Cardiac muscle cell (in vitro differentiated cells and primary cell): ENCODE measurements at regions not wholly inside any gene's neighbourhood (a gene's known extent, or its start where the extent isn't known, plus 50 kb on each side); places are given as distances from the start of the nearest gene placed in this dataset.

Experiments
- DNase-seq, 2 donors: peaks; one replicate each; pipeline versions ENCODE4 v3.0.0 to v3.0.0-alpha.2; 2010 to 2017; ENCODE audit warnings: low read depth in 1 of 2, low spot score in 1 of 2
- H3K27ac ChIP-seq: fragments of 200-600 bp; sonication (generic); 2 replicates; pipeline ENCODE4 v1.5.1; 2016
- H3K27me3 ChIP-seq: fragments of 200-600 bp; sonication (generic); 2 replicates; pipeline ENCODE4 v1.6.0; 2016; ENCODE audit warnings: control low read depth
- H3K36me3 ChIP-seq: fragments of 200-600 bp; sonication (generic); 2 replicates; pipeline ENCODE4 v1.5.1; 2016; ENCODE audit warnings: control low read depth
- H3K4me1 ChIP-seq: fragments of 200-600 bp; sonication (generic); 2 replicates; pipeline ENCODE4 v1.8.1; 2017; ENCODE audit warnings: low read depth, mild to moderate bottlenecking, mixed run types
- H3K4me3 ChIP-seq: fragments of 200-600 bp; sonication (generic); 2 replicates; pipeline ENCODE4 v1.5.1; 2016; ENCODE audit warnings: mild to moderate bottlenecking
- H3K9me3 ChIP-seq: fragments of 200-600 bp; sonication (generic); 2 replicates; pipeline ENCODE4 v1.5.1; 2017; ENCODE audit warnings: low read depth, mild to moderate bottlenecking, control low read depth
- CTCF ChIP-seq: IDR thresholded peaks from 2 replicates; pipeline ENCODE4 v1.5.1; 2012; ENCODE audit warnings: low read depth, mild to moderate bottlenecking, low read length

- no peak overlapping the region for H3K4me3 ChIP-seq
- no peaks in the 10 kb centered on the region for H3K9me3 ChIP-seq
- no peak overlapping the region for H3K27ac ChIP-seq
- TF ChIP-seq CTCF = no peak
- no peak for DNase-seq
- no peaks in the 10 kb centered on the region for H3K27me3 ChIP-seq
- H3K36me3 ChIP-seq = no peaks in the 10 kb centered on the region
- H3K4me1 ChIP-seq = no peaks in the 10 kb centered on the region
Measured at GRCh38 chr2:103512442-103512841, 750.6 kb downstream of the TMEM182 start.

GRCh38 chr2:103520547-103520946 is 758.7 kb downstream of the TMEM182 start:
- H3K27ac ChIP-seq = no peak overlapping the region
- DNase-seq = no peak
- H3K9me3 ChIP-seq = no peaks in the 10 kb centered on the region
- H3K4me1 ChIP-seq = no peaks in the 10 kb centered on the region
- H3K4me3 ChIP-seq = no peak overlapping the region
- no peak for TF ChIP-seq CTCF
- H3K27me3 ChIP-seq = no peaks in the 10 kb centered on the region
- H3K36me3 ChIP-seq = no peaks in the 10 kb centered on the region

- TF ChIP-seq CTCF = no peak
Measured at GRCh38 chr2:103525756-103526155, 763.9 kb downstream of the TMEM182 start.

GRCh38 chr2:103526757-103527156 is 764.9 kb downstream of the TMEM182 start:
- Histone ChIP-seq H3K4me3 (no peak overlapping the region), H3K27me3 (no peaks in the 10 kb centered on the region), H3K4me1 (no peaks in the 10 kb centered on the region), H3K9me3 (no peaks in the 10 kb centered on the region), H3K27ac (no peak overlapping the region), H3K36me3 (no peaks in the 10 kb centered on the region)
- TF ChIP-seq CTCF = no peak
- no peak for DNase-seq

More at GRCh38 chr2:103525756-103526155, 763.9 kb downstream of the TMEM182 start:
- Histone ChIP-seq H3K27ac (no peak overlapping the region), H3K9me3 (no peaks in the 10 kb centered on the region), H3K36me3 (no peaks in the 10 kb centered on the region), H3K27me3 (no peaks in the 10 kb centered on the region), H3K4me1 (no peaks in the 10 kb centered on the region), H3K4me3 (no peak overlapping the region)
- DNase-seq = no peak

GRCh38 chr2:103527278-103527677 is 765.4 kb downstream of the TMEM182 start:
- Histone ChIP-seq H3K27ac (no peak overlapping the region), H3K4me1 (no peaks in the 10 kb centered on the region), H3K4me3 (no peak overlapping the region), H3K27me3 (no peaks in the 10 kb centered on the region), H3K36me3 (no peaks in the 10 kb centered on the region), H3K9me3 (no peaks in the 10 kb centered on the region)
- TF ChIP-seq CTCF = no peak
- no peak for DNase-seq
